NCI-H82 treated with DMSO at 0.1 percent for 48 hours (cell line): ENCODE measurements at regions not wholly inside any gene's neighbourhood (a gene's known extent, or its start where the extent isn't known, plus 50 kb on each side); places are given as distances from the start of the nearest gene placed in this dataset.

Experiments used
- DNase-seq: peaks from one replicate; lab custom pipeline; 2025; ENCODE audit not compliant: unreplicated experiment; lab: John Stamatoyannopoulos, UW

DNA sequence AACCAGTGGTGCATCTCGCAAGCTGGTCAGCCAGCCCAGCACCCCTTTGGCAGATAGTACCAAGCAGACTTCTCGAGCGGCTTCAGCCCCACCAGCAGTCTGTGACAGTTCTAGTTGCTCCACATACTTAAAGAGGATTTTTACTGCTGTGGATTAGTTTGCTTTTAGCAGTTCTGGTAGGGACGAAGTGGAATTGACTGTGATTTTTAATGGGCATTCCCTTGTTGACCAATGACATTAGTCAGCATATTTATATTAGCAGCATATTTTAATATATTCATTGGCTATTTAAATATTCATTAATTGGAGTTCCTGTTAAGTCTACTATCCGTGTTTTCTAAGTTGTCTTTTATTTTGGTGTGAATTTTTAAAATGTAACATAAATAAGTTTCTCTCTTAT lies 500.9 kb upstream of the FAT1 start:
- DNase-seq, result no peak

DNA sequence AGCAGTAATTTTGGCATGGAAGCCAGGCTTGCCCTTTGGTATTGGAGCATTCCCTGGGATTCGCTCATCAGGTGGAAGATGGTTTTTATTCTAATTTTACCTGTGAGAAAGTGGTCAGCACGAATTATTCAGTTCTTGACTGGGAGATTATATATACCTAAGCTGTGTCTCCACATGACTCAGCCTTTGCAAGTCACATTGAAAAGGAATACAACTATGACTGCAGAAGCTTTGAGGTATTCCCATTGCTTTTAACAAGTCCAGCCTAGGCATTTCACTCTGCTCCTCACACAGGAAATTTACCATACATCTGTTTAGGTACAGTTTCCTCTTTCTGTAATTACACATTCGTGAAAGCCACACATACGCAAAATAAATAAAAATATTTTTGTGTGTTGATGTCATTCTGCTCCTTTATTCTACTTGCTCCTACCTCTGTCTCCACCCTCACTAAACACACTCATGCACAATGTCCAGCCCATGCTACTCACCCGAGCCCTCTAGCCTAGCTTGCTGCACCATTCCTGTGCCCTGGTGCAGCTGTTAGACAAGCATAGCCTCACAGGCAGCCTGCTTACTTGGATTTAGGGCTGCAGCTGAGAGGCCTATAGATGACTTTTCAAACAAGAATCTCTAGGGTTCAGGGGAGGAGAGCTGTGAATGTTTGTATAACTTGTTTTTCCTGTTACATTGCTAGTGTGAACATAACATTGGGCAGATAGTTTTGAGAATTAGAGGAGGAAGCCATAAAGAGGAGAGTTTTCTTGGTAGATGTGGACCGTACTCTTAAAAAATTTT lies 504.4 kb upstream of the FAT1 start:
- DNase-seq, result no peak

GRCh38 chr4:187232196-187232595 lies 508.5 kb upstream of the FAT1 start:
- DNase-seq, result no peak

GRCh38 chr4:187232796-187233195 lies 509.1 kb upstream of the FAT1 start:
- DNase-seq, result no peak

DNA sequence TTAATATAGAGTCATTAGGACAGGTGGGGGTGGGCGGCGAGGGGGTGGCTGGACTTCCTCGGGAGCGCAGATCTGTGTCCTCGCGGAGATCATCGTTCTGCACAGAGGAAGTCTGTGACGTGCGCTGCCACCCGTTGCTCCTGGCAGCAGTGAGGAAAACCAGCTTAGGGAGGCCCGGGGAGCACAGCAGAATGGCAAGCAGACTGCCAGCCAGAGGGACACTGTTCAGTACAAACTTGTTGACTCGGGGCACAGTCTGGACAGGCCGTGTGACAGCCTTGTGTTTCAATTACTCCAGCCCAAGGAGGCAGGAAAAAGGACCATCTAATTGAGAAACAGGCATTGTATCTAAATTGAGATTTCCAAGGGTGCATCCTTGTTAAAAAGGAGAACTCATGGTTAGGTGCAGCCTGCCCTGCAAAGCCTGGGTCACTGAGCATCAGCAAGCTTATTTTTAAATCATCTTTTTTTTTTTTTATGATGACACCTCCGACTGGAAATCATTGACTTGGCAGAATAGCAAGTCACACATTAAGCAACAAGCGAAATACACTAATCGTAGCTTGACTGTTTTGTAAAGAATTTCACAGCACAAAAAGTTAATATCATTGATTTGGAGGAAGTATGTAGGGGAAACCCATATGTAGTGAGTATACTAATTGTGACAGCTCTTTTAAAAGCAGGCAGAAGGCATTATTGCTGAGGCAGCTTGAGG lies 512.0 kb upstream of the FAT1 start:
- DNase-seq, result no peak

DNA sequence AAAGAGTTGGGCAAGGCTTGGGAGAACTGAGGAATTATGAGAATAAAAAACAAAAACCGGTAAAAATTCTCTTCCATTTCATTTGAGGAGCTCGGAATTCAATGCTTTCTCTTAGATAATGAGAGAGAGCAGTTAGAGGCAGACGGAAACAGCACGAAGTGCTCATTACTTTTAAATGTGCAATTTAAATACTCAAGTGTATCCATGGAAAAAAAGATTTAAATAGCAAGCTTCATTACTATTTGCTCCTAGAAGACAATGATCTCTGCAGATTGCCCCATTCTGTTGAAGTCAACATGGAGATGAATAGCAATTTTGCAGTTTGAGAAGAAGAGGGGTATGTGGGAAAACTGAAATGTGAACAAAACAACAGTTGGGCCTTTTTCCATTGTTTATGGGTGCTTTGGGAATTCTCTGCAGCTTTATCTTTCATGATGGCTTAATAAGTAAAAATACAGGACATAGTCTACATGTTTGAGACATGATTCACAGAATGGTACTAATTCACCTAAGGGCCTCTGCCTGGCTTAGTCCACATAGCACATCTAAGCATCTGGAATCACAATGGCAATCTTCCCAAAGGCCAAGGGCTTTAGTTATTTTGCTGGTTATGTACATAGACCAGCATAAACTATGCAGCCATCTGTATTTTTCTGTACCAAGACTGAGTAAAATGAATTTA lies 512.7 kb upstream of the FAT1 start:
- DNase-seq, result no peak

DNA sequence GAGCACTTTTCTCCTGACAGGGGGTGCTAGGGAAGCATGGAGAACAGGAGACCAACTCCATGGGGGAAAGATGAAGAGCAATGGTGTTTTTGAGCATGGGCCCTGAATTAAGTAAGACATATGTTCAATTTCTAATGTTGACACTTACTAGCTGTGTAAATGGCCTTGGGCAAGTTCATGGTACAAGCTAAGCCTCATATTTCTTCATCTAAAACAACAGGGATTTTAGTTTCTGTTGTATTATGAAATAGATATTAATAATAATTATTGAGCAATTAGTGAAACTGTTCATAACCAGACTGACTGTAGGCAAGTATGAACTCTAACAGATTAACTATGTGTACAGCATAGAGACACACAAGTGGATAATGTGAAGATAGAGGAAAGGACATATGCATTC lies 515.0 kb upstream of the FAT1 start:
- no peak for DNase-seq

DNA sequence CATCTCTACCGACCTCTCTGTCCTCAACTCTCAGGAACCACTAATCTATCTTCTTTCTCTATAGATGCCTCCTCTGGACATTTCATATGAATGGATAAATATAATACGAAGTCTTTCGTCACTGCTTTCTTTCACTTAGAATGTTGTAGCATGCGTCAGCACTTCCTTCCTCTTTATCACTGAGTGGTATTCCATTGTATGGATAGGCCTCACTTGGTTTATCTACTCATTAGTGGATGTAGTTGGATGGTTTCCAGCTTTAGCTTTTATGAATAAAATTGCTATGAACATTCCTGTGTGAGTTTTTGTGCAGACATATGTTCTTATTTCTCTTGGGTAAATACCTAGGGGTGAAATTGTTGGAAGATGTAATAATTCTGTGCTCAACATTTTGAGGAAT lies 528.2 kb upstream of the FAT1 start:
- no peak for DNase-seq

- DNase-seq, result no peak
These were observed 533.2 kb upstream of the FAT1 start for GRCh38 chr4:187256897-187257296.

- DNase-seq, result no peak
These were observed 535.2 kb upstream of the FAT1 start for GRCh38 chr4:187258651-187259401.

DNA sequence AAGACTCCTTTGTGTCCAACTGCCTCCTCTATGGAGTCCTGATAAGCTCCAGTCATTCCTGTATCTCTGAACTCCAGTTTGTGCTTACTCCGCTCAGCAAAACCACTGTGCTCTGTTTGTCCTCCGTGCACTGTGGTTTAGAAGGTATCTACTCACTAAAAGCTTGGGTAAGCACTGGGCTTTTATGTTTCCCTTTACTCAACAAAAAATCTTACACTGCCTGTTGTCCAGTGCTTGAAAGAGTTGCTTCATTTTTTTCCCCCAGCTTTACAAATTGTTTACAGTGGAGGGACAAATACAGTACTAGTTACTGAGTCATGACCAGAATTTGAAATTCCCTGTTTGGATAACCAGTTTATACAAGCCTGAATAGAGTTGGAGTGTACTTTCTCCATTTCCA lies 545.3 kb upstream of the FAT1 start:
- DNase-seq, result no peak

DNA sequence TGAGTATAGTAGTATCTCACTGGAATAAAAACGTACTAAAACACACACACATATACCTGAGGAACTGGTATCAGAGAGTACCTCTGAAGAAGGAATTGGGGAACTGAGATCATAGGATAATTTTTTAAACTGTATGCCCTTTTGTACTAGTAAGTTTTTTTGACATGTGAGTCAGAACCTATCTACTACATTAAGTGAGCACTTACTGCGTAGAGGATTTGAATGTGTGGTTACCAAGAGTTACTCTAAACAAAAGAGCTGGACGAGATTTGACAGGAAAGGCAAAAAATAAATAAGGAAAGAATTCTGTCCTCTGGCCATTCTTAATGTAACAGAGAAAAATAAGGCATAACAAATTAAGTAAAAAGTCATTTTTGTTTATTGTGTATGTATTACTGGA lies 546.5 kb upstream of the FAT1 start:
- no peak for DNase-seq

GRCh38 chr4:187271848-187272247 lies 548.2 kb upstream of the FAT1 start:
- no peak for DNase-seq

GRCh38 chr4:187274153-187274552 lies 550.5 kb upstream of the FAT1 start:
- DNase-seq, result peak; percentile 5

- no peak for DNase-seq
These were observed 553.2 kb upstream of the FAT1 start for GRCh38 chr4:187276736-187277408.

DNA sequence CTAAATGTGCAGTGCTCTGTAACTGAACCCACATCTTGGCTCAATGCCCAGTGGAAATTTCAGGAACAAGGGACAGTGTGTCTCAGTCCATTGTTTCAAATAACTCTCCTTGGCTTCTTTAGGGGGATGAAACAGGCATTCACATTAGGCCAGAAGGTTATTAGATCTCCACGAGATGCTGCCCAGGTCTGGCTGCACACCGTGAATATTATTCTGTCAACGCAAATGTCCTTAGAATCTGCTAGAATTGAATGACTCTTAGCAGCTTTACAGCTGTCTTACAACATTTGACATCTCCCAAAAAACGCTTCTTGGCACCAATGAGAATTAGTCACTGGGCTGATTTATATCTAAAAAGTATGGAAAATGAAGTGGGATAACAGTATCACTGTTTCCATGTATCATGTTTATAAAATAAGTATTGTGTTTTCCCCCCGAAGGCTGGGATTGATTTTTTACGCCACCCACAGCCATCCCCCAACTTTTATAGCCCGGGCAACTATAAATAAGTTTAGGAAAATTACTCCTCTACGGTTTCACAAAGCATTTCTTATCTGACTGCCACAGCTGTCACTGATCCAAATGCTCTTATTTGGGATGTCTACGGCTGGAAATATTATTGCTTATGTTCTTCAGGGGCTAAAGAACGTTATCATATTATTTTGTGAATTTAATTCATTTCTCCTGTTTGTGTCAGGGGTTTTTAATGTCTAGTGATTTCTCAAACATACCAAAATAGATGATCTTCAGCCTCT lies 559.7 kb upstream of the FAT1 start:
- no peak for DNase-seq

- DNase-seq, result no peak
These were observed 562.9 kb upstream of the FAT1 start for GRCh38 chr4:187286525-187286924.

- no peak for DNase-seq
These were observed 565.7 kb upstream of the FAT1 start for GRCh38 chr4:187289371-187289770.

DNA sequence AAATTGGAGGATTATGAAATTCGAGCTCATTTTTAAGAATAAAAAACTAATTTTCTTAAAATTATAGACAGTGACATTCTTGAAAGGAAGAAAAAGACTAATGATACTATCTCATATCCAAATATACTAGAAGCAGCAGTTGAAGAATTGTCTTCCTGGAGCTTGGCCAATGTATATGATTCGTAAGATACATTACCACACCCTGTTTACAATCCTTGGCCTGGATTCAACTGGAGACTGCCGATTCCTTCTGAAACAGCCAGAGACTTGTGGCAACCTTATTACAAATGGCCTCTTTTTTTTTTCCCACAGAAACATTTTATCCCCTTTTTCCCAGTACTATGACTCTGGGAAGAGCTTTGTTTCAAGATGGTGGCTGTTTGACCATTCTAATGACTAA lies 571.2 kb upstream of the FAT1 start:
- no peak for DNase-seq

- no peak for DNase-seq
These were observed 578.3 kb upstream of the FAT1 start for GRCh38 chr4:187301923-187302322.
